SU-DHL-6 (cell line): ENCODE measurements at regions not wholly inside any gene's neighbourhood (a gene's known extent, or its start where the extent isn't known, plus 50 kb on each side); places are given as distances from the start of the nearest gene placed in this dataset.

ENCODE experiments used
- H2AFZ ChIP-seq: fragments of 200-600 bp; sonication (generic); 2 replicates; pipeline ENCODE4 v1.6.1; 2014; ENCODE audit warnings: low read depth, mild to moderate bottlenecking, moderate library complexity, mixed read lengths, antibody characterized with exemption, low read length; ENCODE audit not compliant: severe bottlenecking
- H3F3A ChIP-seq: fragments of 200-600 bp; shearing (Covaris generic); 2 replicates; pipeline ENCODE4 v1.6.0; 2016; ENCODE audit warnings: antibody characterized with exemption, mild to moderate bottlenecking; ENCODE audit not compliant: insufficient read depth
- H3K27ac ChIP-seq: fragments of 200-600 bp; sonication (generic); 2 replicates; pipeline ENCODE4 v1.5.1; 2016; ENCODE audit warnings: low read depth, mild to moderate bottlenecking, low read length, moderate library complexity, mixed read lengths
- H3K27me3 ChIP-seq: fragments of 200-600 bp; sonication (generic), shearing (Covaris generic); 2 replicates; pipeline ENCODE4 v1.6.0; 2014; ENCODE audit warnings: mild to moderate bottlenecking, low read length
- H3K36me3 ChIP-seq: fragments of 200-600 bp; sonication (generic); 2 replicates; pipeline ENCODE4 v1.6.1; 2014; ENCODE audit warnings: mild to moderate bottlenecking, low read length, mixed read lengths
- H3K4me2 ChIP-seq: fragments of 300-600, 200-600 bp; shearing (Covaris generic), sonication (generic); 2 replicates; pipeline ENCODE4 v1.6.0; 2014; ENCODE audit warnings: low read length, low read depth, mild to moderate bottlenecking; ENCODE audit not compliant: poor library complexity, severe bottlenecking
- H3K4me3 ChIP-seq: fragments of 200-600 bp; sonication (generic); 2 replicates; pipeline ENCODE4 v1.5.1; 2014; ENCODE audit warnings: antibody characterized with exemption, low read length, mild to moderate bottlenecking, mixed read lengths; ENCODE audit not compliant: insufficient read depth, poor library complexity, severe bottlenecking
- H3K79me2 ChIP-seq: fragments of 200-600 bp; sonication (generic); 2 replicates; pipeline ENCODE4 v1.6.1; 2014; ENCODE audit warnings: mild to moderate bottlenecking, low read length, moderate library complexity; ENCODE audit not compliant: insufficient read depth
- H3K9ac ChIP-seq: fragments of 200-600 bp; sonication (generic); 2 replicates; pipeline ENCODE4 v1.7.0; 2014; ENCODE audit warnings: mild to moderate bottlenecking, low read length
- H3K9me2 ChIP-seq: fragments of 200-600 bp; sonication (generic); replicated peaks from 2 replicates; pipeline ENCODE4 v1.6.1; 2014; ENCODE audit warnings: low read length; ENCODE audit not compliant: insufficient read depth
- H3K9me3 ChIP-seq: fragments of 200-600 bp; sonication (generic); 2 replicates; pipeline ENCODE4 v1.6.1; 2014; ENCODE audit warnings: low read length, mixed read lengths; ENCODE audit not compliant: insufficient read depth
- H4K20me1 ChIP-seq: fragments of 200-600 bp; sonication (generic); 2 replicates; pipeline ENCODE4 v1.6.1; 2014; ENCODE audit warnings: low read depth, mild to moderate bottlenecking, antibody characterized with exemption, low read length, moderate library complexity, mixed read lengths
- EZH2phosphoT487 ChIP-seq: fragments of 200-600 bp; sonication (generic), shearing (Covaris generic); conservative IDR thresholded peaks from 2 replicates; pipeline ENCODE4 v1.6.1; 2018; ENCODE audit warnings: mild to moderate bottlenecking, antibody characterized with exemption, low read length, moderate library complexity, mixed read lengths
- TF ChIP-seq, protein P1 (sequence below): fragments of 200-600 bp; sonication (generic); IDR thresholded peaks from one replicate; pipeline ENCODE4 v1.5.1; 2017; ENCODE audit warnings: antibody characterized with exemption, mild to moderate bottlenecking, low read length, moderate library complexity; ENCODE audit not compliant: insufficient read depth, poor library complexity, severe bottlenecking

DNA sequence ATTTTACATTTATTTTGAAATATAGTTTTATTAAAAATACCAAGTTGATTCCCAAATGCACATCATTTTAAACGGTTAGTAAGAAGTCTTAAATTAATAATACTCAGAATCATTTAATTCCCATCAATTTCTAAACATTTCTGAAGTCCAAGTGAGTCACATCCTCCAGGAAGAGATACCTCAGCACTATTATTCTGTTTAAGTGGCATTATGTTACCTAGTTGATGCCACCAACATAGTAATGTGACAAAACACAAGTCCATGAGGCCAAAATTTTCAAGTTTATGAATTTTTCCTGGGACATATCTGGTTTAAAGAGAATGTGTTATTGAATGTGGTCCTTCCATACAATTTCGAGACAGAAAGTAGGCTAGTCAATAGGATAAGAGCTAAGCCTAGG lies 1348.3 kb upstream of the CDH9 start:
- Histone ChIP-seq H3K4me2 (no peak overlapping the region), H2AFZ (no peak overlapping the region), H3K27me3 (no peaks in the 10 kb centered on the region), H3K9me3 (no peaks in the 10 kb centered on the region), H3K36me3 (no peaks in the 10 kb centered on the region), H3K79me2 (no peaks in the 10 kb centered on the region), H3K9me2 (no peaks in the 10 kb centered on the region), H3F3A (no peaks in the 10 kb centered on the region), H3K4me3 (no peak overlapping the region), H3K9ac (no peak overlapping the region), H4K20me1 (no peaks in the 10 kb centered on the region), H3K27ac (no peak overlapping the region)
- TF ChIP-seq EZH2phosphoT487, result no peak
- TF ChIP-seq, protein P1, sequence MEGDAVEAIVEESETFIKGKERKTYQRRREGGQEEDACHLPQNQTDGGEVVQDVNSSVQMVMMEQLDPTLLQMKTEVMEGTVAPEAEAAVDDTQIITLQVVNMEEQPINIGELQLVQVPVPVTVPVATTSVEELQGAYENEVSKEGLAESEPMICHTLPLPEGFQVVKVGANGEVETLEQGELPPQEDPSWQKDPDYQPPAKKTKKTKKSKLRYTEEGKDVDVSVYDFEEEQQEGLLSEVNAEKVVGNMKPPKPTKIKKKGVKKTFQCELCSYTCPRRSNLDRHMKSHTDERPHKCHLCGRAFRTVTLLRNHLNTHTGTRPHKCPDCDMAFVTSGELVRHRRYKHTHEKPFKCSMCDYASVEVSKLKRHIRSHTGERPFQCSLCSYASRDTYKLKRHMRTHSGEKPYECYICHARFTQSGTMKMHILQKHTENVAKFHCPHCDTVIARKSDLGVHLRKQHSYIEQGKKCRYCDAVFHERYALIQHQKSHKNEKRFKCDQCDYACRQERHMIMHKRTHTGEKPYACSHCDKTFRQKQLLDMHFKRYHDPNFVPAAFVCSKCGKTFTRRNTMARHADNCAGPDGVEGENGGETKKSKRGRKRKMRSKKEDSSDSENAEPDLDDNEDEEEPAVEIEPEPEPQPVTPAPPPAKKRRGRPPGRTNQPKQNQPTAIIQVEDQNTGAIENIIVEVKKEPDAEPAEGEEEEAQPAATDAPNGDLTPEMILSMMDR, result no peak

- Histone ChIP-seq H3F3A (no peaks in the 10 kb centered on the region), H3K36me3 (no peaks in the 10 kb centered on the region), H3K4me3 (no peak overlapping the region), H2AFZ (no peak overlapping the region), H3K4me2 (no peak overlapping the region), H4K20me1 (no peaks in the 10 kb centered on the region), H3K9ac (no peak overlapping the region), H3K27me3 (no peaks in the 10 kb centered on the region), H3K27ac (no peak overlapping the region), H3K9me3 (no peaks in the 10 kb centered on the region), H3K9me2 (no peaks in the 10 kb centered on the region), H3K79me2 (no peaks in the 10 kb centered on the region)
- no peak for TF ChIP-seq EZH2phosphoT487
- TF ChIP-seq, protein P1, result no peak
These were observed 1341.8 kb upstream of the CDH9 start for GRCh38 chr5:28380167-28380566.

DNA sequence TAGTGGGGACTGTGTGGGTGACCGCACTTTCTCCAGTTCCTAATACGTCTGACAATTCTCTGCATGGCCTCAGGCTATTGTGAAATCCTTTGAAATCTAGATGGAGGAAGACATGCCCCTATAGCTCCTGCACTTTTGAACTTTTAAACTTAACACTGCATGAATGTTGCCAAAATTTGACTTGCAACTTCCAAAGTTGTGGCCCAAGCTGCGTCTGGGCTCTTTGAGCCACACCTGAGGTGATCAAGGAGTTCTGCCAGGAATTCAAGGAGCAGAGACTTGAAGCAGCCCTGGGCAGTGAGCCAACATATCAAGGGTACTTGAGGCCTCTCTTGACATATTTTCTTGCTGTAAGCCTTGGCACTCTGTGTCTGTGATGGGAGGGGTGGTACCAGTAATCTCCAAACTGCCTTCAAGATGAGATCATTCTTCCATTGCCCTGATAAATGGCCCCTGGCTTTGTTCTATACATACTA lies 1336.1 kb upstream of the CDH9 start:
- Histone ChIP-seq H3K9ac (no peak overlapping the region), H3K9me3 (no peaks in the 10 kb centered on the region), H3K36me3 (no peaks in the 10 kb centered on the region), H3K4me3 (no peak overlapping the region), H3K79me2 (no peaks in the 10 kb centered on the region), H3K27me3 (no peaks in the 10 kb centered on the region), H3F3A (no peaks in the 10 kb centered on the region), H2AFZ (no peak overlapping the region), H3K9me2 (no peaks in the 10 kb centered on the region), H3K4me2 (no peak overlapping the region), H4K20me1 (no peaks in the 10 kb centered on the region), H3K27ac (no peak overlapping the region)
- TF ChIP-seq, protein P1, result no peak
- TF ChIP-seq EZH2phosphoT487, result no peak
